HG03439 (cell line): ENCODE measurements at regions not wholly inside any gene's neighbourhood (a gene's known extent, or its start where the extent isn't known, plus 50 kb on each side); places are given as distances from the start of the nearest gene placed in this dataset.
"Not testable (repeated sequence)": the region's sequence is repeated elsewhere in the genome, so short reads cannot be mapped to it uniquely, and the experiment has no call there.

Source experiments
- ATAC-seq: cut with Tn5 transposase; IDR thresholded peaks from one replicate; pipeline ENCODE4 v1.9.1; 2021; ENCODE audit warnings: mild to moderate bottlenecking, moderate library complexity; ENCODE audit not compliant: unreplicated experiment

- ATAC-seq, result no peak
These were observed 105.4 kb downstream of the TTC8 start for GRCh38 chr14:88929656-88930436.

- no peak for ATAC-seq
These were observed 107.1 kb downstream of the TTC8 start for GRCh38 chr14:88931321-88932110.

GRCh38 chr14:88933191-88933590 lies 108.7 kb downstream of the TTC8 start:
- ATAC-seq, result no peak

GRCh38 chr14:88934351-88934806 lies 109.9 kb downstream of the TTC8 start:
- no peak for ATAC-seq

GRCh38 chr14:88935083-88935482 lies 110.6 kb downstream of the TTC8 start:
- no peak for ATAC-seq

- ATAC-seq, result no peak
These were observed 113.3 kb downstream of the TTC8 start for GRCh38 chr14:88937706-88938105.

GRCh38 chr14:88940671-88941070 lies 116.2 kb downstream of the TTC8 start:
- no peak for ATAC-seq

GRCh38 chr14:88941414-88941813 lies 117.0 kb downstream of the TTC8 start:
- ATAC-seq, result no peak

GRCh38 chr14:88947646-88948598 lies 123.5 kb downstream of the TTC8 start:
- no peak for ATAC-seq

GRCh38 chr14:88950069-88950468 lies 125.6 kb downstream of the TTC8 start:
- ATAC-seq, result no peak

- ATAC-seq, result no peak
These were observed 126.9 kb downstream of the TTC8 start for GRCh38 chr14:88951370-88951769.

GRCh38 chr14:88952901-88953300 lies 128.4 kb downstream of the TTC8 start:
- ATAC-seq, result no peak

- no peak for ATAC-seq
These were observed 131.0 kb downstream of the TTC8 start for GRCh38 chr14:88955455-88955854.

- no peak for ATAC-seq
These were observed 136.0 kb downstream of the TTC8 start for GRCh38 chr14:88960496-88960895.

- no peak for ATAC-seq
These were observed 136.8 kb downstream of the TTC8 start for GRCh38 chr14:88961214-88961613.

- no peak for ATAC-seq
These were observed 137.9 kb downstream of the TTC8 start for GRCh38 chr14:88962356-88962755.

- no peak for ATAC-seq
These were observed 142.8 kb downstream of the TTC8 start for GRCh38 chr14:88967299-88967698.

- no peak for ATAC-seq
These were observed 150.8 kb downstream of the TTC8 start for GRCh38 chr14:88975043-88975830.

- no peak for ATAC-seq
These were observed 151.5 kb downstream of the TTC8 start for GRCh38 chr14:88975926-88976325.

- not testable (repeated sequence) for ATAC-seq
These were observed 156.5 kb downstream of the TTC8 start for GRCh38 chr14:88980907-88981306.
